ENCODE measurements at regions not wholly inside any gene's neighbourhood (a gene's known extent, or its start where the extent isn't known, plus 50 kb on each side); places are given as distances from the start of the nearest gene placed in this dataset.

DNA sequence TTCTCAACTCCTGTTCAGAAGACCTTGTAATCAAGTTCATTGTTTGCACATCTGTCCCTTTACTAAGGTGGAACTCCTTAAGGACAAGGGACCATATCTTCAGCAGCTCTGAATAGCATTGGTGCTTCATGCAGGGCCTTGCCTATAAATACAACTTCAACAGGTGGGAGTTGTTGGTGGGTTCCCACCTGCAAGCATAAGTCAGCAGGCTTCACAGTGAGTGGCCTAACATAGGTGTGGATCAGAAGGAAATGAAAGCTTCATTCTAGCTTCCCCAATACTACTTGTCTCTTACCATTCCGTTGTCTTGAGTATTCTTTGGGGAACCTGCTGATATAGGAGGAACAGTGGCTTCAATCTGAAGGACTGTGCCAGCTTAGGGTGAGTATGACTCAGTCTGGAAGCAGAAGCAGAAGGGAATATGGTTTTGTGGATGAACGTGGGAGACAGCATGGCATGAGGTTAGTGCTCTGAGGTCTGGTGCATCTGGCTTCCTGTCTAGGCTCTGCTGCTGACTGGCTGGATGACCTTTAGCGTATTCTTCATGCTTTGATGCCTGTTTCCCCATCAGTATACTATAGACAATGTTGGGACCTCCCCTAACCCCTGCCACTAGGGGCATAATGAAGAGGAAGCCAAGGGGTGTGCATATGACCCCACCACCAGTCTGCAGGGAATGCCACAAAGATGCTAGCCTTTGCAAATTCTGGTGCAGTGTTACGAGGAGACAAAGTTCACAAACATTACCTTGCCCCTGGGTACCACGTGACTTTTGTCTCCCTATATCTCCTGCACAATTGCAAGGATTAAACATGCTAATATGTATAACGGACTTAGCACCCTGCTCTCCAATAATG is 192.3 kb downstream of the PALM2AKAP2 start:
- TF ChIP-seq POLR2A (IDR thresholded peaks at IDR 0.05) (no peak), CTCF (IDR thresholded peaks at IDR 0.05) (no peak), POLR2AphosphoS5 (IDR thresholded peaks at IDR 0.05) (no peak)
